PC-9 (cell line): ENCODE measurements at regions not wholly inside any gene's neighbourhood (a gene's known extent, or its start where the extent isn't known, plus 50 kb on each side); places are given as distances from the start of the nearest gene placed in this dataset.

Source experiments
- BruUV-seq: library from RNA; stranded (reverse); fragments of 400-500 nt; replicated peaks from 2 replicates; lab custom pipeline; 2021; lab: Mats Ljungman, UMichigan
- CTCF ChIA-PET: fragments of 300-600 bp; sonication (Branson Sonifier 250); formaldehyde crosslinking; loops from one replicate; lab custom pipeline; 2022; ENCODE audit warnings: antibody characterized with exemption; lab: Charles Lee
- POLR2A ChIA-PET: fragments of 300-600 bp; sonication (Branson Sonifier 250); formaldehyde crosslinking; loops from one replicate; lab custom pipeline; 2022; ENCODE audit warnings: antibody characterized with exemption; ENCODE audit not compliant: unreplicated experiment; lab: Charles Lee
- DNase-seq, 2 experiments: peaks; one replicate each; pipeline versions ENCODE4 v3.0.0 to v3.0.0-alpha.2; 2015 to 2022; ENCODE audit warnings: mixed read lengths in 1 of 2
- H2AFZ ChIP-seq: fragments of 200-600 bp; sonication (generic); 2 replicates; pipeline ENCODE4 v1.8.1; 2017; ENCODE audit warnings: antibody characterized with exemption
- H3F3A ChIP-seq: fragments of 200-600 bp; sonication (generic); 2 replicates; pipeline ENCODE4 v1.8.1; 2017; ENCODE audit warnings: antibody characterized with exemption, mild to moderate bottlenecking, low read depth; ENCODE audit not compliant: insufficient read depth
- H3K27ac ChIP-seq: fragments of 200-600 bp; sonication (generic); 2 replicates; pipeline ENCODE4 v1.6.1; 2016; ENCODE audit warnings: mixed run types
- H3K27me3 ChIP-seq: fragments of 200-600 bp; sonication (generic); 2 replicates; pipeline ENCODE4 v1.6.1; 2016; ENCODE audit warnings: low read depth, mixed run types; ENCODE audit not compliant: insufficient read depth
- H3K36me3 ChIP-seq: fragments of 200-600 bp; sonication (generic); 2 replicates; pipeline ENCODE4 v1.6.1; 2016; ENCODE audit warnings: low read depth, mixed run types
- H3K4me1 ChIP-seq: fragments of 200-600 bp; sonication (generic); replicated peaks from 2 replicates; pipeline ENCODE4 v1.6.1; 2016; ENCODE audit warnings: mixed run types; ENCODE audit not compliant: insufficient read depth
- H3K4me2 ChIP-seq: fragments of 200-600 bp; sonication (generic); 2 replicates; pipeline ENCODE4 v1.6.1; 2017; ENCODE audit warnings: mixed run types
- H3K4me3 ChIP-seq: fragments of 200-600 bp; sonication (generic); 2 replicates; pipeline ENCODE4 v1.6.1; 2016; ENCODE audit warnings: mixed run types
- H3K79me2 ChIP-seq: fragments of 200-600 bp; sonication (generic); 2 replicates; pipeline ENCODE4 v1.6.1; 2017; ENCODE audit warnings: low read depth, mixed run types
- H3K9me2 ChIP-seq: fragments of 200-600 bp; sonication (generic); 2 replicates; pipeline ENCODE4 v1.8.1; 2017; ENCODE audit warnings: mild to moderate bottlenecking; ENCODE audit not compliant: insufficient read depth
- H3K9me3 ChIP-seq: fragments of 200-600 bp; sonication (generic); 2 replicates; pipeline ENCODE4 v1.8.1; 2016; ENCODE audit warnings: low read depth; ENCODE audit not compliant: insufficient read depth
- H4K20me1 ChIP-seq: fragments of 200-600 bp; sonication (generic); 2 replicates; pipeline ENCODE4 v1.8.1; 2017; ENCODE audit not compliant: insufficient read depth
- EZH2 ChIP-seq: fragments of 200-600 bp; sonication (generic); IDR thresholded peaks from 2 replicates; pipeline ENCODE4 v1.8.0; 2017; ENCODE audit warnings: antibody characterized with exemption, low read depth
- intact Hi-C: fragments of 100-400 bp; cut with micrococcal nuclease; formaldehyde crosslinking; loops from one replicate; pipeline ENCODE4 v1.10.0; 2022; ENCODE audit not compliant: unreplicated experiment
- TF ChIP-seq, protein P1 (sequence below): fragments of 200-600 bp; sonication (generic); conservative IDR thresholded peaks from 2 replicates; pipeline ENCODE4 v1.6.1; 2017; ENCODE audit warnings: mixed run types, antibody characterized with exemption, mild to moderate bottlenecking, moderate library complexity

GRCh38 chr4:8726344-8726851, 133.8 kb downstream of the CPZ start:
- H3K36me3 ChIP-seq: no peaks in the 10 kb centered on the region
- H3F3A ChIP-seq: no peaks in the 10 kb centered on the region
- H3K9me2 ChIP-seq: no peaks in the 10 kb centered on the region
- no peak overlapping the region for H3K27ac ChIP-seq
- TF ChIP-seq, protein P1, sequence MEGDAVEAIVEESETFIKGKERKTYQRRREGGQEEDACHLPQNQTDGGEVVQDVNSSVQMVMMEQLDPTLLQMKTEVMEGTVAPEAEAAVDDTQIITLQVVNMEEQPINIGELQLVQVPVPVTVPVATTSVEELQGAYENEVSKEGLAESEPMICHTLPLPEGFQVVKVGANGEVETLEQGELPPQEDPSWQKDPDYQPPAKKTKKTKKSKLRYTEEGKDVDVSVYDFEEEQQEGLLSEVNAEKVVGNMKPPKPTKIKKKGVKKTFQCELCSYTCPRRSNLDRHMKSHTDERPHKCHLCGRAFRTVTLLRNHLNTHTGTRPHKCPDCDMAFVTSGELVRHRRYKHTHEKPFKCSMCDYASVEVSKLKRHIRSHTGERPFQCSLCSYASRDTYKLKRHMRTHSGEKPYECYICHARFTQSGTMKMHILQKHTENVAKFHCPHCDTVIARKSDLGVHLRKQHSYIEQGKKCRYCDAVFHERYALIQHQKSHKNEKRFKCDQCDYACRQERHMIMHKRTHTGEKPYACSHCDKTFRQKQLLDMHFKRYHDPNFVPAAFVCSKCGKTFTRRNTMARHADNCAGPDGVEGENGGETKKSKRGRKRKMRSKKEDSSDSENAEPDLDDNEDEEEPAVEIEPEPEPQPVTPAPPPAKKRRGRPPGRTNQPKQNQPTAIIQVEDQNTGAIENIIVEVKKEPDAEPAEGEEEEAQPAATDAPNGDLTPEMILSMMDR: no peak
- intact Hi-C loops: no loop called here
- no peak for DNase-seq
- H3K9me3 ChIP-seq: no peaks in the 10 kb centered on the region
- H3K79me2 ChIP-seq: no peaks in the 10 kb centered on the region
- no peaks in the 10 kb centered on the region for H3K4me1 ChIP-seq
- no peaks in the 10 kb centered on the region for H4K20me1 ChIP-seq
- ChIA-PET POLR2A (no interaction called here), CTCF (no interaction called here)
- peaks cover 71% of the 10 kb centered on the region for H3K27me3 ChIP-seq
- no peak overlapping the region for H2AFZ ChIP-seq
- no peak overlapping the region for H3K4me2 ChIP-seq
- BruUV-seq: no TSS peak
- no peak overlapping the region for H3K4me3 ChIP-seq

- Histone ChIP-seq H3K27ac (no peak overlapping the region), H3K4me3 (no peak overlapping the region), H3K79me2 (no peaks in the 10 kb centered on the region), H4K20me1 (no peaks in the 10 kb centered on the region), H3K4me1 (no peaks in the 10 kb centered on the region), H3K9me2 (no peaks in the 10 kb centered on the region), H3F3A (no peaks in the 10 kb centered on the region), H3K27me3 (peaks cover 75% of the 10 kb centered on the region), H3K4me2 (no peak overlapping the region), H2AFZ (no peak overlapping the region), H3K36me3 (no peaks in the 10 kb centered on the region), H3K9me3 (no peaks in the 10 kb centered on the region)
- no peak for DNase-seq
- BruUV-seq: no TSS peak
- CTCF ChIA-PET: no interaction called here
- intact Hi-C loops: no loop called here
- TF ChIP-seq EZH2: no peak
- TF ChIP-seq, protein P1: no peak
- POLR2A ChIA-PET: no interaction called here
These were observed 133.3 kb downstream of the CPZ start for GRCh38 chr4:8725845-8726244.

DNA sequence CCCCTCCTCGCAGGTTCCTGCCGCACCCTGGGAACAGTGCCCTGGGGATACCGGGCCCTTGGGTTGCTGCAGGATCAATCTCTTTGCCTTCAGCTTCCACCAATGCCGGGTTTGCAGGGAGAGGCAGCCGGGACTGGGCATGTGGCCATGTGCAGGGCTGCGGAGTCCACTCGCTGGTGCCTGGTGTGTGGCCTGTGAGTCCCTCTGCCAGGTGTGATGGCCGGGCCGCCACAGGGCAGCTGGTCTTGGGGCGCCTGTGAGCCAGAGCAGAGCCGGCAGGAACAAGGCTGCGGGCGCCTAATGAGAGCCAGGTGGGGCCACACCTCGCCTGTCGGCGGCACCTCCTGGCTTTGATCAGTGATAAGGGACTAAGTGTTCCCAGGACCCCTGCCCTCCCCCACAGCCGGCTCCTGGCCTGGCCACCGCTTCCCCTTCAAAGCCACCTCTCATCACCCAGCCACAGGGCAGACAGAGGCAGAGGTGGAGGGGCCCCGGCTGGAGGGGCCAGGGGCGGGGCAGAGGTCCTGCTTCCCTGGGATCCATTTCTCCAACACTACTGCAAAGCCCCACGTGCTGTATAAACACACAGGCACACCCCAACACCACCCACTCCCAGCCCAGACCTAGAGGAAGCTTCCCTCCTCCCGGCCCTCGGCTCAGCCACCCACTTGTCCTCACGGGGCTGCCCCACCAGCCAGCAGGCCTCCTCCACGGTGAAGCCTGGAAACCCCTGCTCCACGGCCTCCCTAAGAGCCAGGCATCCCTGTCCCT, 132.7 kb downstream of the CPZ start:
- Histone ChIP-seq H3K79me2 (no peaks in the 10 kb centered on the region), H3F3A (no peaks in the 10 kb centered on the region), H3K27me3 (peaks cover 75% of the 10 kb centered on the region), H2AFZ (no peak overlapping the region), H3K27ac (no peak overlapping the region), H3K9me2 (no peaks in the 10 kb centered on the region), H3K4me3 (no peak overlapping the region), H3K4me1 (no peaks in the 10 kb centered on the region), H3K36me3 (no peaks in the 10 kb centered on the region), H3K9me3 (no peaks in the 10 kb centered on the region), H3K4me2 (no peak overlapping the region), H4K20me1 (no peaks in the 10 kb centered on the region)
- BruUV-seq: no TSS peak
- ChIA-PET POLR2A (no interaction called here), CTCF (no interaction called here)
- no peak for DNase-seq
- TF ChIP-seq, protein P1: no peak
- no peak for TF ChIP-seq EZH2
- intact Hi-C loops: no loop called here
